ENCODE measurements at regions not wholly inside any gene's neighbourhood (a gene's known extent, or its start where the extent isn't known, plus 50 kb on each side); places are given as distances from the start of the nearest gene placed in this dataset.
A peak's percentile ranks its signal among the peaks of the same experiment; 100 is the strongest.

DNA sequence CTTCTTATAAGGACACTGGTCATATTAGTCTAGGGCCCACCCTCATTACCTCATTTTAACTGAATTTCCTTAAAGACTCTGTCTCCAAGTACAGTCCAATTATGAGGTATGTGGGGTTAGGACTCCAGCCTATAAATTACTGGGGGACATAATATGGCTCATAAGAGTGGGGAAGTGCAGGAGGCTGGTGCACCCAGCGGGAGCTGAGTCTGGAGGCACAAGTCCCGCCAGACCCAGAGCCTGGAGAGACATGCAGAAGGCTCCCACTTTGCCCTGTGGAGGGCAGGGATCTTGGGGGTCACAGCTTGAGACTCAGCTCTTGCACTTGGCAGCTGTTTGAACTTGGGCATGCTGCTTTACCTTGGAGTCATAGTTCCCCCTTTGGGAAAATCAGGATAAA, 250.4 kb downstream of the RHOU start:
- H3K9me3 ChIP-seq = no peaks in the 10 kb centered on the region
- TF ChIP-seq, protein P1, sequence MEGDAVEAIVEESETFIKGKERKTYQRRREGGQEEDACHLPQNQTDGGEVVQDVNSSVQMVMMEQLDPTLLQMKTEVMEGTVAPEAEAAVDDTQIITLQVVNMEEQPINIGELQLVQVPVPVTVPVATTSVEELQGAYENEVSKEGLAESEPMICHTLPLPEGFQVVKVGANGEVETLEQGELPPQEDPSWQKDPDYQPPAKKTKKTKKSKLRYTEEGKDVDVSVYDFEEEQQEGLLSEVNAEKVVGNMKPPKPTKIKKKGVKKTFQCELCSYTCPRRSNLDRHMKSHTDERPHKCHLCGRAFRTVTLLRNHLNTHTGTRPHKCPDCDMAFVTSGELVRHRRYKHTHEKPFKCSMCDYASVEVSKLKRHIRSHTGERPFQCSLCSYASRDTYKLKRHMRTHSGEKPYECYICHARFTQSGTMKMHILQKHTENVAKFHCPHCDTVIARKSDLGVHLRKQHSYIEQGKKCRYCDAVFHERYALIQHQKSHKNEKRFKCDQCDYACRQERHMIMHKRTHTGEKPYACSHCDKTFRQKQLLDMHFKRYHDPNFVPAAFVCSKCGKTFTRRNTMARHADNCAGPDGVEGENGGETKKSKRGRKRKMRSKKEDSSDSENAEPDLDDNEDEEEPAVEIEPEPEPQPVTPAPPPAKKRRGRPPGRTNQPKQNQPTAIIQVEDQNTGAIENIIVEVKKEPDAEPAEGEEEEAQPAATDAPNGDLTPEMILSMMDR (IDR thresholded peaks at IDR 0.05) = no peak
- no peak for TF ChIP-seq POLR2A (IDR thresholded peaks at IDR 0.05)
- no peaks in the 10 kb centered on the region for H3K36me3 ChIP-seq
- H3K27ac ChIP-seq = no peak overlapping the region
- intact Hi-C loops (cut with DNase I; ENCODE audit: low total_unique reads) = no loop called here
- no peak overlapping the region for H3K4me3 ChIP-seq
- DNase-seq (ENCODE audit: low spot score in 2 of 2) = no peak
- no peaks in the 10 kb centered on the region for H3K27me3 ChIP-seq
- no peaks in the 10 kb centered on the region for H3K4me1 ChIP-seq

DNA sequence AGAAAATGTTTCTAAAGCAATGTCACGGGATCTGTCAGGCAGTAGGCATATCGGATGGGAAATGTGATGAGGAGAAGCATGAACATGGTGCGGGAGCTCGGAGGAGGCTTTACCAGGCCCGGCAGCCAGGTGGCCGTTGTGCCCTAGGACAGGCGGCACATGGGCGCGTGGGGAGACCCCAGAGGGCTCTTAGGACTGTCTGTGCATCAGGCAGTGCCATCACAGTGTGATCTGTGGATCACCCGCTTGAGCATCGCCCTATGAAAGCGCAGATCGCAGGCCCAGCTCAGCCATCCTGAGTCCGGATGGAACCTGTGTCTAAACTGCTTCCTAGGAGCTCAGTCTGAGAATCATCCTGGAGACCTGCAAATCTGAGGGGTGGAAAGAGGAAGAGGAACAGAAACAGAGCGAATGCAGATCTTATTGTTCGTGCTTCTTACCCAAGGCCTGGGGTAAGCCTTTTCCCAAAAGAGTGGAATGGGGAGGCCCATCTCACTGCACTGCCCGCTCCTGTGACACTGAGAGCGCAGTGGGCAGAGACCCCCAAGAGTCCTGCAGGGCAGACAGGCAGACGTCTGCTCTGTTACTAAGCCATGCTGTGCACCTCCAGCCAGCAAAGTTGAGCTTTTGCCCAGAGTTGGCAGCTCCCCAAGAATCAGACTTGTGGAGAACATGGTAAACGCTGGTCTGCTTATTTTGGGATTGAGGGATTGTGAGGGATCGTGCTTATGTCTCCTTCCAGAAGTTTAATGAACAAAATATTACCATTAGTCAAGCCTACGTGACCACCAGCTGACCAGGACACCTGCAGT, 251.0 kb downstream of the RHOU start:
- no peaks in the 10 kb centered on the region for H3K36me3 ChIP-seq
- no peak for DNase-seq (ENCODE audit: low spot score in 2 of 2)
- TF ChIP-seq POLR2A (IDR thresholded peaks at IDR 0.05) (no peak), POLR2AphosphoS5 (IDR thresholded peaks at IDR 0.05) (no peak)
- TF ChIP-seq, protein P1 (IDR thresholded peaks at IDR 0.05) = no peak
- H3K9me3 ChIP-seq = no peaks in the 10 kb centered on the region
- no peak overlapping the region for H3K27ac ChIP-seq
- intact Hi-C loops (cut with DNase I; ENCODE audit: low total_unique reads) = no loop called here
- H3K4me1 ChIP-seq = no peaks in the 10 kb centered on the region
- H3K27me3 ChIP-seq = no peaks in the 10 kb centered on the region
- H3K4me3 ChIP-seq = no peak overlapping the region

DNA sequence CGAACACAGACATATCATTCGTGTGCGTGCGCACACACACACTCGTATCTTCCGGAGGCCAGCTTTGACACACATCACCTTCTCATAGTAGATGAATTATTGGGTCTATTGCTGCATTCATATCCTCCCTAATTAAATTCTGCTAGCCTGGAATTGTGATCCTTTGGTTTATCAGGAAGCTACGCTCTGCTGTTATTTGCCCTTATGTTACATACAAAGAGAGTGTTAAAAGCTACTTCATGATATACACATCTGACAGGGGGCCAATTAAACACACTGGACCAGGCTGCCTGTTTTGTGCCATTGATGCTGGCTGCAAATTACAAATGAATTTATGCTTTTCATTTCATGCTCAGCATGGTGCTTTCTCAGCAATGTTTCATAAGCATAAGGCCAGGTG, 252.0 kb downstream of the RHOU start:
- Histone ChIP-seq H3K9me3 (no peaks in the 10 kb centered on the region), H3K36me3 (no peaks in the 10 kb centered on the region), H3K27ac (no peak overlapping the region), H3K4me3 (no peak overlapping the region), H3K4me1 (no peaks in the 10 kb centered on the region), H3K27me3 (no peaks in the 10 kb centered on the region)
- intact Hi-C loops (cut with DNase I; ENCODE audit: low total_unique reads) = no loop called here
- TF ChIP-seq POLR2AphosphoS5 (IDR thresholded peaks at IDR 0.05) (no peak), POLR2A (IDR thresholded peaks at IDR 0.05) (no peak)
- TF ChIP-seq, protein P1 (IDR thresholded peaks at IDR 0.05) = no peak
- DNase-seq (ENCODE audit: low spot score in 2 of 2) = no peak

- Histone ChIP-seq H3K9me3 (no peaks in the 10 kb centered on the region), H3K27ac (no peak overlapping the region), H3K4me1 (no peaks in the 10 kb centered on the region), H3K27me3 (no peaks in the 10 kb centered on the region), H3K4me3 (no peak overlapping the region), H3K36me3 (no peaks in the 10 kb centered on the region)
- TF ChIP-seq POLR2AphosphoS5 (IDR thresholded peaks at IDR 0.05) (no peak), POLR2A (IDR thresholded peaks at IDR 0.05) (no peak)
- TF ChIP-seq, protein P1 (IDR thresholded peaks at IDR 0.05) = no peak
- intact Hi-C loops (cut with DNase I; ENCODE audit: low total_unique reads) = no loop called here
- DNase-seq (ENCODE audit: low spot score in 2 of 2) = no peak
Observed at GRCh38 chr1:228987736-228988506, 252.6 kb downstream of the RHOU start.

DNA sequence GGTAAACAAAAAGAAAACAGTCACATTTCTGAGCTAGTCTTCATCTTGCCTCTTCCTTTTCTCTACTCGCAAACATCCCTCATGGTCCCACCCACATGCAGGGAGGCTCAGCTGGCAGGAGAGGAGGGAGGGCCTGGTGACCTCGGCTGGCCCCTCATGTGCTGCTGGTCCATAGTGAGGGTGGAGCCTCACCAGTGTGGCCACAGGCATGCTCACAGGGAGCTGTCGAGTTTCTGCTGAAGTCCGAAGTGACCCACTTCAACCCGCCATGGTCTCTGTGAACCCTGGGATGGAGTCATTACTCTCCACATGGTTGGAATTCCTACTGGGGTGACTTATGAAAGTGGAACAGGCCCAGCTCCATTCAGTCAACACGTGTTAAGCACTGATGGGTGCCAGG, 253.4 kb downstream of the RHOU start:
- H3K4me1 ChIP-seq = no peaks in the 10 kb centered on the region

More for the DNA sequence above, 253.4 kb downstream of the RHOU start:
- Histone ChIP-seq H3K4me3 (no peak overlapping the region), H3K27me3 (no peaks in the 10 kb centered on the region), H3K36me3 (no peaks in the 10 kb centered on the region), H3K9me3 (no peaks in the 10 kb centered on the region), H3K27ac (peak overlapping the region in 1 of 2 donors; percentile 43)
- DNase-seq (ENCODE audit: low spot score in 2 of 2) = no peak
- TF ChIP-seq POLR2AphosphoS5 (IDR thresholded peaks at IDR 0.05) = no peak
- TF ChIP-seq, protein P1 (IDR thresholded peaks at IDR 0.05) = no peak
- TF ChIP-seq POLR2A (IDR thresholded peaks at IDR 0.05) = no peak
- intact Hi-C loops (cut with DNase I; ENCODE audit: low total_unique reads) = no loop called here

All from breast epithelium (tissue), 4 donors.